Gastroesophageal sphincter (tissue), 3 donors: ENCODE measurements at regions not wholly inside any gene's neighbourhood (a gene's known extent, or its start where the extent isn't known, plus 50 kb on each side); places are given as distances from the start of the nearest gene placed in this dataset.

Experiments
- CTCF ChIP-seq, 4 experiments: fragments of 200-600 bp in 2 of 4; fragments of 450-650 bp in 2 of 4; sonication (generic) in 1 of 4; IDR thresholded peaks; one replicate each; pipeline ENCODE4 v1.5.1; 2017 to 2019; ENCODE audit warnings: antibody characterized with exemption in 4 of 4, mild to moderate bottlenecking in 2 of 4, moderate library complexity in 2 of 4
- EP300 ChIP-seq: sonication (generic); formaldehyde crosslinking; IDR thresholded peaks from one replicate; pipeline ENCODE4 v1.6.1; 2017; ENCODE audit warnings: antibody characterized with exemption, mild to moderate bottlenecking
- POLR2A ChIP-seq, 2 donors: fragments of 450-650 bp; IDR thresholded peaks; one replicate each; pipeline ENCODE4 v1.6.1; 2017; ENCODE audit warnings: antibody characterized with exemption in 2 of 2, mild to moderate bottlenecking in 2 of 2, moderate library complexity in 1 of 2

GRCh38 chr6:217048-217659 is 75.1 kb upstream of the DUSP22 start:
- TF ChIP-seq CTCF (IDR thresholded peaks at IDR 0.05), result peak in 3 of 4 experiments; percentile 28 to 44 (median 42)
- no peak for TF ChIP-seq POLR2A (IDR thresholded peaks at IDR 0.05)
- TF ChIP-seq EP300, result no peak
